Type B pancreatic cell (in vitro differentiated cells): ENCODE measurements at regions not wholly inside any gene's neighbourhood (a gene's known extent, or its start where the extent isn't known, plus 50 kb on each side); places are given as distances from the start of the nearest gene placed in this dataset.

ENCODE experiments used
- DNase-seq: peaks from one replicate; pipeline ENCODE4 v3.0.0; 2021; ENCODE audit warnings: mixed read lengths; ENCODE audit not compliant: unreplicated experiment; ENCODE audit errors: extremely low spot score
- H3K27ac Mint-ChIP-seq: 2 replicates; pipeline ENCODE4 v1.8.0; 2021; ENCODE audit warnings: mild to moderate bottlenecking, mixed read lengths
- H3K27me3 Mint-ChIP-seq: 2 replicates; pipeline ENCODE4 v1.8.0; 2021; ENCODE audit warnings: mixed read lengths
- H3K36me3 Mint-ChIP-seq: 2 replicates; pipeline ENCODE4 v1.8.0; 2021; ENCODE audit warnings: mixed read lengths
- H3K4me1 Mint-ChIP-seq: one replicate; pipeline ENCODE4 v1.8.0; 2021; ENCODE audit warnings: mixed read lengths; ENCODE audit not compliant: unreplicated experiment
- H3K4me3 Mint-ChIP-seq: 2 replicates; pipeline ENCODE4 v1.8.0; 2021; ENCODE audit warnings: mild to moderate bottlenecking, mixed read lengths
- H3K9me3 Mint-ChIP-seq: 2 replicates; pipeline ENCODE4 v1.8.0; 2021; ENCODE audit warnings: mixed read lengths
- CTCF ChIP-seq: fragments of 200-600 bp; sonication (generic); conservative IDR thresholded peaks from 2 replicates; pipeline ENCODE4 v1.5.0; 2021; ENCODE audit warnings: antibody characterized with exemption, mild to moderate bottlenecking

- no peaks in the 10 kb centered on the region for H3K9me3 Mint-ChIP-seq
- H3K36me3 Mint-ChIP-seq = no peaks in the 10 kb centered on the region
- H3K4me3 Mint-ChIP-seq = no peak overlapping the region
- DNase-seq = no peak
- H3K27ac Mint-ChIP-seq = no peak overlapping the region
- H3K27me3 Mint-ChIP-seq = no peaks in the 10 kb centered on the region
- no peak for TF ChIP-seq CTCF
- H3K4me1 Mint-ChIP-seq = no peaks in the 10 kb centered on the region
Observed at GRCh38 chr20:7348253-7348652, 580.8 kb downstream of the BMP2 start.

- Mint-ChIP-seq H3K27ac (no peak overlapping the region), H3K4me3 (no peak overlapping the region), H3K36me3 (no peaks in the 10 kb centered on the region), H3K4me1 (no peaks in the 10 kb centered on the region), H3K9me3 (no peaks in the 10 kb centered on the region), H3K27me3 (no peaks in the 10 kb centered on the region)
- no peak for TF ChIP-seq CTCF
- no peak for DNase-seq
Observed at GRCh38 chr20:7352165-7352564, 584.7 kb downstream of the BMP2 start.

- no peak for DNase-seq
- H3K36me3 Mint-ChIP-seq = no peaks in the 10 kb centered on the region
- H3K27me3 Mint-ChIP-seq = no peaks in the 10 kb centered on the region
- H3K9me3 Mint-ChIP-seq = no peaks in the 10 kb centered on the region
- no peak for TF ChIP-seq CTCF
- H3K4me1 Mint-ChIP-seq = no peaks in the 10 kb centered on the region
- H3K4me3 Mint-ChIP-seq = no peak overlapping the region
- H3K27ac Mint-ChIP-seq = no peak overlapping the region
Observed at GRCh38 chr20:7355051-7355450, 585.2 kb downstream of the HAO1 start.

GRCh38 chr20:7358670-7359069 is 581.6 kb downstream of the HAO1 start:
- H3K4me1 Mint-ChIP-seq = peaks cover 12% of the 10 kb centered on the region
- no peak overlapping the region for H3K27ac Mint-ChIP-seq
- no peaks in the 10 kb centered on the region for H3K27me3 Mint-ChIP-seq
- H3K36me3 Mint-ChIP-seq = no peaks in the 10 kb centered on the region
- no peak overlapping the region for H3K4me3 Mint-ChIP-seq
- H3K9me3 Mint-ChIP-seq = no peaks in the 10 kb centered on the region
- DNase-seq = no peak
- TF ChIP-seq CTCF = peak; percentile 34

- Mint-ChIP-seq H3K36me3 (no peaks in the 10 kb centered on the region), H3K4me1 (peaks cover 12% of the 10 kb centered on the region), H3K27ac (no peak overlapping the region), H3K4me3 (no peak overlapping the region), H3K27me3 (no peaks in the 10 kb centered on the region), H3K9me3 (no peaks in the 10 kb centered on the region)
- no peak for DNase-seq
- no peak for TF ChIP-seq CTCF
Observed at GRCh38 chr20:7359739-7360138, 580.5 kb downstream of the HAO1 start.

GRCh38 chr20:7361321-7361720 is 578.9 kb downstream of the HAO1 start:
- H3K27me3 Mint-ChIP-seq = no peaks in the 10 kb centered on the region
- TF ChIP-seq CTCF = no peak
- H3K9me3 Mint-ChIP-seq = no peaks in the 10 kb centered on the region
- no peak overlapping the region for H3K4me3 Mint-ChIP-seq
- H3K4me1 Mint-ChIP-seq = peaks cover 12% of the 10 kb centered on the region
- no peaks in the 10 kb centered on the region for H3K36me3 Mint-ChIP-seq
- DNase-seq = no peak
- no peak overlapping the region for H3K27ac Mint-ChIP-seq
